HT1080 (cell line): ENCODE measurements at regions not wholly inside any gene's neighbourhood (a gene's known extent, or its start where the extent isn't known, plus 50 kb on each side); places are given as distances from the start of the nearest gene placed in this dataset.

Experiments
- DNase-seq: peaks from one replicate; pipeline ENCODE4 v3.0.0-alpha.2; 2015; ENCODE audit warnings: low read depth

GRCh38 chr3:152713989-152714388 lies 120.9 kb upstream of the P2RY1 start:
- DNase-seq: no peak

GRCh38 chr3:152714507-152714906 lies 120.4 kb upstream of the P2RY1 start:
- no peak for DNase-seq

- DNase-seq: no peak
Observed at GRCh38 chr3:152717252-152717651, 117.7 kb upstream of the P2RY1 start.

GRCh38 chr3:152718810-152719209 lies 116.1 kb upstream of the P2RY1 start:
- DNase-seq: peak; percentile 50

- peak; percentile 84 for DNase-seq
Observed at GRCh38 chr3:152719264-152719663, 115.7 kb upstream of the P2RY1 start.

GRCh38 chr3:152720951-152721718 lies 113.8 kb upstream of the P2RY1 start:
- DNase-seq: no peak

GRCh38 chr3:152724270-152724669 lies 110.7 kb upstream of the P2RY1 start:
- DNase-seq: no peak

GRCh38 chr3:152728231-152728980 lies 106.5 kb upstream of the P2RY1 start:
- no peak for DNase-seq

- DNase-seq: no peak
Observed at GRCh38 chr3:152729906-152730305, 105.0 kb upstream of the P2RY1 start.

- no peak for DNase-seq
Observed at GRCh38 chr3:152731511-152731910, 103.4 kb upstream of the P2RY1 start.

- no peak for DNase-seq
Observed at GRCh38 chr3:152733584-152734119, 101.3 kb upstream of the P2RY1 start.

- DNase-seq: peak; percentile 93
Observed at GRCh38 chr3:152737021-152737908, 97.7 kb upstream of the P2RY1 start.

- DNase-seq: no peak
Observed at GRCh38 chr3:152738656-152739055, 96.3 kb upstream of the P2RY1 start.

GRCh38 chr3:152742368-152743347 lies 92.3 kb upstream of the P2RY1 start:
- peak; percentile 18 for DNase-seq

GRCh38 chr3:152745646-152746045 lies 89.3 kb upstream of the P2RY1 start:
- DNase-seq: no peak

- DNase-seq: no peak
Observed at GRCh38 chr3:152754303-152754702, 80.6 kb upstream of the P2RY1 start.

GRCh38 chr3:152756807-152757206 lies 78.1 kb upstream of the P2RY1 start:
- DNase-seq: no peak

GRCh38 chr3:152760024-152760563 lies 74.8 kb upstream of the P2RY1 start:
- no peak for DNase-seq

GRCh38 chr3:152760591-152760990 lies 74.3 kb upstream of the P2RY1 start:
- no peak for DNase-seq

GRCh38 chr3:152768478-152768877 lies 66.5 kb upstream of the P2RY1 start:
- DNase-seq: no peak
